T-helper 1 cell treated with Interleukin-12 subunit alpha and Interleukin-12 subunit beta and Interleukin-4 antibody, amounts not matched to agents 30 ng/mL and 1 ng/mL, for 36 hours (primary cell): ENCODE measurements at regions not wholly inside any gene's neighbourhood (a gene's known extent, or its start where the extent isn't known, plus 50 kb on each side); places are given as distances from the start of the nearest gene placed in this dataset.

Experiments used
- intact Hi-C: fragments of 100-400 bp; cut with micrococcal nuclease; formaldehyde crosslinking; loops from one replicate; pipeline ENCODE4 v1.15.1; 2024

DNA sequence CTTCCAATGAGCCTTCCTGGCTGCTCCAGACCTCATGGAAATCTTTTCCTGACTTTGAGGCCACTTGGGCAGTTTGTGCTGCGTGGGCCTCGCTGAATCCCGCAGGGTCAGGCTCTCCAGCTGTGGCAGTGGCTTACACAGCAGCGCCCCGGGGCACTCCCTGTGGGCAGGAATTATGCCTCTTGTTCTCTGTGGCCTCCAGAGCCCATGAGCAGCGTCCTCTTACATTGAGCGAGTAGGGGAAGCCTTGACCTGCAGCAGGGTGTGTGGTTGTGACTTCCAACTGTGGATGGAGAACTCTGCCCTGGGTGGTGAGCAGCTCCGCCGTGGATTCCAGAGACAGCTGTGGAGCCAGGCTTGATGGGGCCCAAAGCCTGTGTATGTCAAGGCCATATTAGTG, 180.8 kb downstream of the GLI2 start:
- intact Hi-C loops = no loop called here

DNA sequence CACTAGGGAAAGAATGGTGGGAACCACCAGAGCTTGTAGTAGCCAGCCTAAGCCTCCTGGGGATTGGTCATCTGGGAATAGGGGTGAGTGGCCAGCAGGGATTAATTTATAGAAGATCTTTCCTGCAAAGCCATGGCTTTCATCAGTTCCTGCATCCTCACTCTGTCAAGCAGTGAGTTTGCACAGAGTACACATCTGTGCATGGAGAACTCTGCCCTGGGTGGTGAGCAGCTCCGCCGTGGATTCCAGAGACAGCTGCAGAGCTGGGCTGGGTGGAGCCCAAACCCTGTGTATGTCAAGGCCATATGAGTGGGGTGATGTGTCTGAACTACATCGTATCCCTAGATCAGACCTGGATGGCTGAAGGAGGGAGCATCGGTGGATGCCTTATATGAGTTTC, 182.2 kb downstream of the GLI2 start:
- intact Hi-C loops = no loop called here

DNA sequence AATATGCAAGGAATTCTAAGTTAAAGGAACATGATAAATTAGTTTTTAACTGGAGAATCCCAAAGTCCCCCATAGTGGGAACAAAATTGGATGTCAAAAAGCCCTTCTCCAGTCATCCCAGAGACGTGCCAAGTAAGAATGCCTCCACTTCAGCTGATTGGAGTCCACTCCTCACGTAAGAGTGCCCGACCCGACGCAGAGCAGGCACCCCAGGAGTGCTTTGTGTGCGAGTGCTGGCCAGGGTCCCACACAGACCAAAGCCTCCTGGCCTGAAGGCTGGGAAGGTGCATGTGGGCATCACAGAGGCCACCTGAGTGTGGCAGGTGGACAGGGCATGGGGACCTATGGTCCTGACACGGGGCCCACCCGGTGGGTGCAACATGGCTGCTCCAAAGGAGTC, 183.5 kb downstream of the GLI2 start:
- intact Hi-C loops = no loop called here

- intact Hi-C loops = no loop called here
These were observed 184.2 kb downstream of the GLI2 start for GRCh38 chr2:120919771-120920453.

GRCh38 chr2:120920454-120921148, 184.9 kb downstream of the GLI2 start:
- intact Hi-C loops = no loop called here

DNA sequence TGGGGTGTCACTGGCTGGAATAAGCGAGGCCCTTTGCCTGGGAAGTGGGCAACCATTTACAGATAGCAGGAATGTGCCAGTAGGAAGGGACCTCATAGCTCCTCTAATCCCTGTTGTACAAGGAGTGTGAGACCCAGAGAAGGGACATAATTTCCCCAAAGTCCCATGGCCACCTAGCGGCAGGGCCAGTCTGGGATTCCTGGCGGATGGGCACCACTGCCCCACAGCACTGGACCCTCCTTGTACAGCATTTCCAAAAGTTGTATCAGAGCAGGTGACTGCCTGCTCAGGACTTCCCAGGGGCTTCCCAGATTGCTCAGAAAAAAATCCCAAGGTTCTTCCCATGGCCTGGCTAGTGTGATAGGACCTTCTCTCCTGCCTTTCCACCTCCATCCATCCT, 185.8 kb downstream of the GLI2 start:
- intact Hi-C loops = no loop called here

DNA sequence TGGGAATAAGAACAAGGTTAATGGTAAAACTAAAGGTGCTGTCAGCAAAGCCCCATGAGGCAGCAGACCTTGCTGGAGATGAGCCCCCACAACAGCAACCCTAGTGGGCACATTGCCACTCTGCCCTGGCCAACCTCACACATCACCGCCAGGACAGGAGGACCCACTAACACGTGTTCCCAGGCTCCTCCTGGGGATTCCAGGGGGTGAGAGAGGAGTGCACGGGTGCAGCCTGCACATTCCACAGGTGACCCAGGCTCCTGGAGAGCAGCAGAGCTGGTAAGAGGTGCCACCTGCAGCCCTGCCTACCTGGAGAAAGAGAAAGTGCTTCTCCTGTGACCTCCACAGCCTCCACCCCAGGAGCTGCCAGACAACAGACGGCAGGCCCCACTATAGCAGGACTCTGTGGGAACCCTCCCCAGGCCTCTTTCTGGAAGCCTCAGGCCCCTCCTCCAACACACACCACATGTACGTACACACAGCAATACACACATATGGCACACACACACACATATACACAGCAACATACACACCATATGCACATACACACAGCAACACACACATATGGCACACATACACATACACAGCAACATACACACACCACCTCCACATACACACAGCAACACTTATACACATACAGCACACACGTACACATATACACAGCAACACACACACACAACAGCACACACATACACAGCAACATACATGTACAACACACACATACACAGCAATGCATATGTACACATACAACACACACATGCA, 187.1 kb downstream of the GLI2 start:
- intact Hi-C loops = no loop called here

DNA sequence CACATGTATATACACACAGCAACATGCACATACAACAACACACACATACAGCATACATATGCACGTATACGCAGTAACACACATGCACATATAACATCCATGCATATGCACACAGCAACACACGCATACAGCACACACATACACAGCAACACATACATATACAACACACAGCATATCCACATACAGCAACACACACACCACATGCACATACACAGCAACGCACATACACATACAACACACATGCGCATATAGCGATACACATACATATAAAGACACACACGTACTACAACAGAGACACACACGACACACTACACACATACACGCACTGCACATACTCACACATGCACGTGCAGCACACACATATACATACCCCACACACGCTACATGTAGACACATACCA, 187.8 kb downstream of the GLI2 start:
- intact Hi-C loops = no loop called here

- intact Hi-C loops = no loop called here
These were observed 189.3 kb downstream of the GLI2 start for GRCh38 chr2:120924924-120925323.

DNA sequence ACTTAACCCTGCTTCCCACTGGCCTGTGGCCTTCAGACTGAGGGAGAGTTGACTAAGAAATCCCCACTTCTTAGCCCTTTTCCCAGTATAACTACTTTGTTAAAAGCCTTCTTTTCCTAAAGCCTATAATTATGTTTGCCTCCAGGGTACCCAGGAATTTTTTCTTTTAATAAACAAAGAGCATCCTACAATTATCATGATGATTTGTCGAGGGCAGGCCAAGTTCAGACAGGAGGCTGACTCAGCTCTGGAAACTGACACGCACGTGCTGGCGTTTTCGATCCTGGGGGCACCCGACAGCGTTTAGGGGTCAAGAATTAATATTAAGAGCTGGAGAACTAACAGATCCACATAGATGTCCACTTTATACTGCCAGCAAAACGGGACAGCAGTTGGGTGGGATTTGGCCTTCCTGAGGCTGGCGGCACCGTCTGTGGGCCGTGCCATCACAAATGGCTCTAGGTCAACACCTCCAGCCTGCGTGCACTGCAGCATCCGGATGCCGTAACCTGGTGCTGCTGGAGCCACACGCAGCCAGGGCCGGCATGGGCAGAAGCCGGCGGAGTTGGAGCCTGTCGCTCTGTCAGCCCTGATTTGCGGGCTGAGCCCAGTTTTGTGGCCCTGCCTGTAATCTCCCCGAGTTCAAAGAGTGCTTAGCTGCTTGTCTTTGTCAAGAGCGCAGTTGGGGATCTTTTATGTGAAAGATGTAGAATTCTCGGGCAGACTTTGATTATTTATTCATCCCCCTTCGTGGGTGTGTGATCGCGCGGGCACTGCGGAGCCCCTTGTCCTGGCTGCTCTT, 191.0 kb downstream of the GLI2 start:
- intact Hi-C loops = no loop called here

DNA sequence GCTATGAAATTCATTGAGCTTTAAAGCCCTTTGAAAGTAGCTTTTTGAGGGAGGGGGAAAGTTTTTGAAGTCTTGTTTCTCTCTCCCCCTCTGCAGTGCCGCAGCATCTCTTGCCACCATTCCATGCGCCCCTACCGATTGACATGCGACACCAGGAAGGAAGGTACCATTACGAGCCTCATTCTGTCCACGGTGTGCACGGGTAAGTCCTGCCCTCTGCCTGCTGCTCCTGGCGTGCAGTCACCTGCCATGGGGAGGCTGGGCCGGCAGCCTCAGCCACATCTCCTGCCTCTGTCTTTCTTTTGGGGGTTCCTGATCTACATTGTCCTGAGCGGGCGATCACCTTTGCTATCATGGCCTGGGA, 191.6 kb downstream of the GLI2 start:
- intact Hi-C loops = no loop called here

DNA sequence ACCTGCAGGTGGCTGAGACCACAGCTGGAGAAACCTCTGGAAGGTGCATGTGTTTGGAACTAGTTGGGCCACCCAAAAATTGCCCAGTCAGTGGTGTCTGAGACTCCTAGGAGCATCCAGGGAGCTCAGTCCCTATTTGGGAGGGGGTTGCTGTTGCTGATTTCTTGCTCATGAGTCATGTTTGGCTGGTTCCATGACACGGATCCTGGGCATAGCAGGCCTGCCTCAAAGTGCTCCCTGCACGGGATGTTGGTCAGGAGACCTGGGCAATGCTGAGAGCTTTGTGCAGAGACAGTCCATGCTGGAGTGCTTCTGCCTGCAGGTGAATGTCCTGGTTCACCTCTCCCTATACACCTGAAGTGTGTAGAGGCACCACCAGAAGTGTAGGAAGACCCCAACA, 194.2 kb downstream of the GLI2 start:
- intact Hi-C loops = no loop called here

GRCh38 chr2:120930236-120930635, 194.6 kb downstream of the GLI2 start:
- intact Hi-C loops = no loop called here

GRCh38 chr2:120930864-120931263, 195.2 kb downstream of the GLI2 start:
- intact Hi-C loops = no loop called here

GRCh38 chr2:120932472-120932871, 196.8 kb downstream of the GLI2 start:
- intact Hi-C loops = no loop called here

DNA sequence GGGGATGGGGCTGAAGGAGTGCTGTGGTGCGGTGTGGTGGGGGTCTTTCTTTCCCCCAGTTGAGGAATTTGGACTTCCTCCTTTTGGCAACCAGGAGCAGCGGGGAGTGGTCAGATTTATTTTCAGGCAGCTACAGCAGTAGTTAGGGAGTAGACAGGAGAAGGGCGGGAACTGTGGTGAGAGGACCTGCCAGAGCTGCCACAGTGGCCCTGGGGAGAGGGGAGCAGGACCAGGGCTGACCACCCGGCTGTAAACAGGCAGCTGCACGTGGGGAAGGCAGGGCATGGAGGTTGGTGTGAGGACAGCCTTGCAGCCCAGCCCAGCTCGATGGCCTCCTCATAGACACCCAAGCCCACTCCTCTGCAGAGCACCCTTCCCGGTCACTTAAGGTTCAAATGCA, 197.2 kb downstream of the GLI2 start:
- intact Hi-C loops = no loop called here

DNA sequence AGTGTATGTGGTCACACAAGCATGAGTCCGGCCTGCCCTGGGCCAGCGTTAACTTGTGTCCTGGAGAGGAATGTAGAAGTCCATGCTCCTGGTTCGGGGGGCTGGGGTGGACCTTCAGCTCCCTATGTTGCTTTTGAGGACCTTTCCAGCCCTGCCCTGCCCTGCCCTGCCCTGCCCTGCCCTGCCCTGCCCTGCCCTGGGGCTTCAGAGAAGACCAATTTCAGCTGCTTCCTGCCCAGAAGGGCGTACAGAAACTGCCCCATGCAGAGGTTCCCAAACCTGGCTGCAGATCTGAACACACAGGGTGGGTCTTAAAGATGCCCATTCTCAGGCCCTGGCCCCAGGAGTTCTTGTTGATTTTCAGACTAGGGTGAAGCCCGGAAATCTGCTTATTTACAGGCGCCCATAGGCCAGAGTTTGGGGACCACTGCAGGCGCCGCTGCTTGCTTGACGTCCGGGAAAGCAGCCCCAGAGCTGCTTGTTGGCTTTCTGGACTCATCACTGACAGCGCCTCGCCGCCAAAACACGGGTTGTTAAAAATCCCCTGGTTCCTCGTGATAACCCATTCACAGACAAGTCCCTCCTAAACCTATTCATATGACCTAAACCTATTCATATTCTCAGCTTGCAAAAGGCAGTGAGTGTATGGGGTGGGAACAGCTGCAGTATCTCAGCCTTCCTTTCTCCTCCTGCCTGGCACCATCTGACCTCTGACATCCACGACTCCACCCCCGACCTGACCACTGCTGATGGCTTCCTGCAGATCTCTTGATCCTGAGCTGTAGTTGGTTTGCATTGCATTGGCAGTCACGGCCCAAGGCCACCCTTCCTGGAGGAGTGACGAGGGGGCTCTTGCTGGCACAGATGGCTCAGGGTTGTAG, 198.3 kb downstream of the GLI2 start:
- intact Hi-C loops = no loop called here

GRCh38 chr2:120934574-120935338, 199.1 kb downstream of the GLI2 start:
- intact Hi-C loops = no loop called here

DNA sequence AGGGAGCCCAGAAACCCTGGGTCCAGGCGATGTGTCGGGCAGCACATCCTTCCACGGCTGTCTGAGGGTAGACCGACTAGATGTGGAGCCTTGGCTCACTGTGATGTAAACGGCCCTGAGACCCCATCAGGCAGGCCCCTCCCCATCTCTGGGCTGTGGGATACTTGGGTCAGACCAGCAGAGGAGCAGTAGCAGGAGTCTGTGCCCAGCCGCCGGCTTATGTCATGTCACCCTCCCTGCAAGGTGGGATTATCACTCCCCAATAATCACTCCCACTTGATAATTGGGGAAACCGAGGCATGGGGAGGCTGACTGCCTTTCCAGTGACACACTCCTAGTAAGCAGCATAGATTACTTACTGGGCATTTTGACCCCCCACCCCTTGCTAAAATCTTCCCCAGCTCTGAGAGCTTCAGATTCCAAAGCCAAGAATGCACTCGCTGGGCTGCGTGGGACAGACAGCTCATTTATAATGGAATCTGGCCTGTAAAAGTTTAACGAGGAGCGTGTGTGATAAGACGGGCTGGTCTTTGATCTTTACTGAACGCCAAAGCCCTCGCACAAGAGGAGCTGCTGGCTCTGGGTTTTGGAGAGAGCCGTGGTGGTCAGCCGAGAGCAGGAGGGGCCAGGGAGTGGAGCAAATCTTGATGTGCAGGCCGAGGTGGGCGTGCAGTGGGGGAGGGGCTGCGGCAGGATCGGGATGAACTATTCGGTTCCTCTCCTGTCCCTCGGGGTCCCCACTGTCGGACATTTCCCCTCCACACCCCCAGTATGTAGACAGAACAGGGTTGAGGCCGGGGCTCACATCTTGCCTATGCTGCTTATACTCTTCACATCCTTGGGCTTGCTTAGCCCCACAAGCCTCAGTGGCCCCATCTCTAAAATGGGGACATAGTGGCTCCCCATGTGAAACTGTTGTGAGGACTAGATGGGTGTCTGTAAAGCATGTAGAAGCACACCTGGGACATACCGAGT, 200.0 kb downstream of the GLI2 start:
- intact Hi-C loops = no loop called here
